Heart left ventricle (tissue), 16 donors: ENCODE measurements at regions not wholly inside any gene's neighbourhood (a gene's known extent, or its start where the extent isn't known, plus 50 kb on each side); places are given as distances from the start of the nearest gene placed in this dataset.

ENCODE experiments used
- ATAC-seq, 4 donors: fragments of 200-7000 bp; cut with Tn5 transposase; one replicate each; pipeline ENCODE4 v1.9.1; 2020 to 2022; ENCODE audit warnings: moderate library complexity in 4 of 4, mild to moderate bottlenecking in 3 of 4, moderate number of reproducible peaks in 1 of 4
- DNase-seq, 5 donors: peaks; one replicate each; pipeline ENCODE4 v3.0.0-alpha.2; 2020
- H3K27ac ChIP-seq, 12 donors: fragments of 200-600 bp; sonication (generic) in 4 of 12; one replicate each; pipeline versions ENCODE4 v1.5.0 to v1.8.0; 2016 to 2022; ENCODE audit warnings: mild to moderate bottlenecking in 2 of 12
- H3K27me3 ChIP-seq, 9 donors: fragments of 200-600 bp; sonication (generic) in 2 of 9; one replicate each; pipeline versions ENCODE4 v1.5.1 to v1.8.0; 2016 to 2022; ENCODE audit warnings: mild to moderate bottlenecking in 3 of 9
- H3K36me3 ChIP-seq, 9 donors: fragments of 200-600 bp; sonication (generic) in 2 of 9; one replicate each; pipeline versions ENCODE4 v1.5.0 to v1.8.0; 2018 to 2022; ENCODE audit warnings: mild to moderate bottlenecking in 2 of 9
- H3K4me1 ChIP-seq, 12 donors: fragments of 200-600 bp; sonication (generic) in 4 of 12; one replicate each; pipeline versions ENCODE4 v1.5.0 to v1.8.0; 2016 to 2022; ENCODE audit warnings: mild to moderate bottlenecking in 3 of 12
- H3K4me3 ChIP-seq, 12 donors: fragments of 200-600 bp; sonication (generic) in 4 of 12; one replicate each; pipeline versions ENCODE4 v1.5.0 to v1.8.0; 2017 to 2022; ENCODE audit warnings: mild to moderate bottlenecking in 9 of 12, moderate library complexity in 4 of 12
- H3K9me3 ChIP-seq, 12 donors: fragments of 200-600 bp; sonication (generic) in 4 of 12; one replicate each; pipeline versions ENCODE4 v1.5.0 to v1.8.0; 2016 to 2022; ENCODE audit warnings: mild to moderate bottlenecking in 1 of 12
- POLR2A ChIP-seq, 2 donors: fragments of 450-650 bp; IDR thresholded peaks; one replicate each; pipeline ENCODE4 v1.6.1; 2017; ENCODE audit warnings: antibody characterized with exemption in 2 of 2, mild to moderate bottlenecking in 2 of 2, moderate library complexity in 2 of 2
- WGBS, 4 donors: extraction: QIAGEN DNeasy Blood & Tissue Kit in 2 of 4; methylation state at CpG; one replicate each; pipeline versions ENCODE4 v1.1.5 to v1.1.7; 2013 to 2018; 5-methylcytosine and 5-hydroxymethylcytosine counted together
- intact Hi-C, 10 donors: fragments of 100-400 bp; cut with DNase I; formaldehyde crosslinking; loops; one replicate each; pipeline versions ENCODE4 v1.11.1 to v1.14.2; 2022
- TF ChIP-seq, protein P1 (sequence below), 12 donors: fragments of 200-600 bp; sonication (generic) in 4 of 12; IDR thresholded peaks; one replicate each; pipeline versions ENCODE4 v1.5.0 to v1.8.0; 2018 to 2022; ENCODE audit warnings: antibody characterized with exemption in 12 of 12, mild to moderate bottlenecking in 5 of 12
- donor health status: ischemic (EF 13 %, LVEDD 7.1; RV severe dilation, severe dysfunction).
- donor health status: healthy with polysubstance abuse.
- donor health status: DM: no; HTN: yes; CAD: no.
- donor health status: DM: no; HTN: no; CAD: no.
- donor health status: ischemic (EF 25% LVEDD 6.9; RV normal size, moderate dysfunction).
- donor health status: ischemic (EF 25% LVEDD 5.7; RV mildly dilated, moderate dysfunction).
- donor health status: healthy.
- donor health status: DM: yes; HTN: yes; CAD: no.
- donor health status: ischemic (EF 35%, LVEDD 5.7; RV mildly dilated, moderate dysfunction).
- donor health status: nonischemic (EF 11% LVEDD 7.7; RV severe dilation, severe dysfunction).
- donor health status: DM: yes; HTN: yes; CAD: no.
- donor health status: PGD.
- donor health status: ischemic (EF 29% LVEDD 5.4; RV normal size, mild dysfunction).
- donor health status: nonischemic (EF 23%, LVEDD 6.1; RV moderate dilation, normal function).

DNA sequence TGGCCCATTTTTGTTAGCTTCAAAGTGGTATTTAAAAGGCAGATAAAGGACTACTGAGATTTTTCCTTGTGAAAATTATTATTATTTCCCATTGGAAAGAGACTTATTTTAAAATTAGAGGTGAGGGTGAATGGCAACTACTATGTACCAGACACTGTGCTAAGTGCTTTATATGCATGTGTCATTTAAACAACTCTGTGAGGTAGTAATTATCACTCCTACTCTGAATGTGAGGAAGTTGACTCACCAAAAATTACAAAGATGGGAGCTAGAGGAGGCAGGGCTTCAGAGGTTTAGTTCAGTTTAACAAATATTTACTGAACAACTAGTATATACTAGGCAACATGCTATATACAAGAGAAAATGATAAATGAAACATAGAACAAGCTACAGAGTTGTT, 78.2 kb downstream of the MSL3 start:
- TF ChIP-seq, protein P1, sequence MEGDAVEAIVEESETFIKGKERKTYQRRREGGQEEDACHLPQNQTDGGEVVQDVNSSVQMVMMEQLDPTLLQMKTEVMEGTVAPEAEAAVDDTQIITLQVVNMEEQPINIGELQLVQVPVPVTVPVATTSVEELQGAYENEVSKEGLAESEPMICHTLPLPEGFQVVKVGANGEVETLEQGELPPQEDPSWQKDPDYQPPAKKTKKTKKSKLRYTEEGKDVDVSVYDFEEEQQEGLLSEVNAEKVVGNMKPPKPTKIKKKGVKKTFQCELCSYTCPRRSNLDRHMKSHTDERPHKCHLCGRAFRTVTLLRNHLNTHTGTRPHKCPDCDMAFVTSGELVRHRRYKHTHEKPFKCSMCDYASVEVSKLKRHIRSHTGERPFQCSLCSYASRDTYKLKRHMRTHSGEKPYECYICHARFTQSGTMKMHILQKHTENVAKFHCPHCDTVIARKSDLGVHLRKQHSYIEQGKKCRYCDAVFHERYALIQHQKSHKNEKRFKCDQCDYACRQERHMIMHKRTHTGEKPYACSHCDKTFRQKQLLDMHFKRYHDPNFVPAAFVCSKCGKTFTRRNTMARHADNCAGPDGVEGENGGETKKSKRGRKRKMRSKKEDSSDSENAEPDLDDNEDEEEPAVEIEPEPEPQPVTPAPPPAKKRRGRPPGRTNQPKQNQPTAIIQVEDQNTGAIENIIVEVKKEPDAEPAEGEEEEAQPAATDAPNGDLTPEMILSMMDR (IDR thresholded peaks at IDR 0.05) = no peak
- no peak for TF ChIP-seq POLR2A (IDR thresholded peaks at IDR 0.05)
- no peak for ATAC-seq
- intact Hi-C loops = no loop called here

DNA sequence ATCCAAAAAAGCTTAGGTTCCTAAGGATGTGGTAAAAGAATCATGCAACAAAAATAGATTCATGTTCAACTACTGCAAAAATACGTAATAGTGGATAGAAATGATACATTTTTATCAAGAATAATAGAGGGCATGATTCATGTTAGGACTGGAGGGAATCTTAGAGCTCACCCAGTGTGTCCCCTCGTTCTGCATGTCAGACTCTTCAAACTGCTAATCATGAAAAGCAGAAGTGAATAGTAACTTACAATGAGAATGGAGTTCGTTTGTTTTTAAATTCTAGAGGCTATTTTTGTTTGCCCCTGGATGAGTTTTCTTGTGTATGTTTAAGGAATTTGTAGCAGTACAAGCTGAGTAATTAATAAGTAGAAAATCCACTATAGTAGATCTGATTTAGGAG, 79.4 kb downstream of the MSL3 start:
- Histone ChIP-seq H3K9me3 (peaks cover 0 to 10% (median 0%) of the 10 kb centered on the region in 12 donors), H3K36me3 (no peaks in the 10 kb centered on the region), H3K27me3 (peaks cover 0 to 5% (median 0%) of the 10 kb centered on the region in 9 donors), H3K27ac (no peak overlapping the region), H3K4me1 (no peaks in the 10 kb centered on the region), H3K4me3 (no peak overlapping the region)
- ATAC-seq = no peak
- no peak for DNase-seq
- intact Hi-C loops = no loop called here
- 33 to 48% (median 40%) methylated on average over 3 of the region's 3 CpGs for WGBS, 4 donors
- TF ChIP-seq POLR2A (IDR thresholded peaks at IDR 0.05) = no peak
- TF ChIP-seq, protein P1 (IDR thresholded peaks at IDR 0.05) = no peak

More for the DNA sequence above, 78.2 kb downstream of the MSL3 start:
- Histone ChIP-seq H3K9me3 (peaks cover 0 to 10% (median 0%) of the 10 kb centered on the region in 12 donors), H3K4me3 (no peak overlapping the region), H3K27me3 (peaks cover 0 to 5% (median 0%) of the 10 kb centered on the region in 9 donors), H3K4me1 (no peaks in the 10 kb centered on the region), H3K27ac (no peak overlapping the region), H3K36me3 (no peaks in the 10 kb centered on the region)
- no peak for DNase-seq

DNA sequence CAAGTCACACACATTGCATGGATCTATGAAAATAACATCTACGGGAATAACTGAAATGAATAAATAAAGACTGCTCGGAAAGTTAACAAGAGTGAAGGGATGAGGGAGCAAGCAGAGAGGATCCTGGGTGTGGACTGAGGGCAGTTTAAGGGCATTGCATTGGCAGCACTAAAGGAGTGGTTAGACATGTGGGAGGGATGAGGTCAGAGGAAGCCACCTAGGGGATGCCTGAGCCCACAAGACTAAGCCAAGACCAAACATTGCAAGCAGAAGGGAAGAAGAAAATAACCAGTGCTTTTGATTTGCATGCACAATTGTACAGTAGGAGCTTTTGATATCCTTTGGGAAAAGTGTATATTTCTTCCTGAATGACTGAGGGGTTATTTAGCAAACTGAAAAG, 106.1 kb downstream of the MSL3 start:
- no peaks in the 10 kb centered on the region for H3K27me3 ChIP-seq
- H3K27ac ChIP-seq = no peak overlapping the region
- 91 to 94% (median 92%) methylated on average over 2 of the region's 2 CpGs for WGBS, 4 donors
- no peaks in the 10 kb centered on the region for H3K4me1 ChIP-seq
- H3K36me3 ChIP-seq = no peaks in the 10 kb centered on the region
- TF ChIP-seq POLR2A (IDR thresholded peaks at IDR 0.05) = no peak
- intact Hi-C loops = no loop called here
- ATAC-seq (no peak), DNase-seq (no peak)
- no peak overlapping the region for H3K4me3 ChIP-seq
- no peaks in the 10 kb centered on the region for H3K9me3 ChIP-seq

DNA sequence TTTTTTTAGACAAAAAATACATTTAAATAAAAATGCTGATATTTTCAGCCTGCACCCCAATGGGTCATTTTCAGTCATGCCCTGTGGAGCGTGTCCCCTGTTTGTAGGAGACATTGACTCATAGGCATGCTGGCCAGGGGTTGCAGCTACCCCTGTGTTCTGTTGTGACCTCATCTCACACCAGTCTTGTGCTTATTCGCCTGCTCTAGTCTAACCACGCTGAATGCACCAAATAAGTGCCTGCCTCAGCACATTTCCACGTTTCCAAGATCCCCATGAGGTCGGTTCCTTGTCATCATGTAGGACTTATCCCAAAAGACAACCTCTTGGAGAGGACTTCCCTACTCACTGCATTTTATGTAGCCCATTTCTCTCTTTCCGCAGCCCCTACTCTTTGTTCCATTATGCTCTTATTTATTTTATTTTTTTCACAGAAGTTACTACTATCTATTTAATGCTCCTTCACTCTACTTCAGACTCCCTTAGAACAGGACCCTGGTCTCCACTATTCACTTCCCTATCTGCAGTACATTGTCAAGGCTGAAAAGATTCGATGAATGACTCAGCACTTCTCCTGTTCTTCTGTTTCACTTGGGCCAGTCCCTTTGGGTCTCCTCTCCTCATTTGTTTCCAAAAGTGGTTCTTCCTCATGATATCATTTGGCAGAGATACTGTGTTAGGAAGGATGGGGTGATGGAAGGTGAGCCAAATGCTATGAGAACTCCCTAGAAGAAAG, 109.7 kb downstream of the MSL3 start:
- DNase-seq (no peak), ATAC-seq (no peak)
- intact Hi-C loops = no loop called here
- WGBS, 4 donors = 57 to 75% (median 68%) methylated on average over 7 of the region's 7 CpGs
- no peaks in the 10 kb centered on the region for H3K4me1 ChIP-seq
- no peak overlapping the region for H3K4me3 ChIP-seq
- H3K36me3 ChIP-seq = no peaks in the 10 kb centered on the region
- TF ChIP-seq, protein P1 (IDR thresholded peaks at IDR 0.05) = no peak
- H3K27me3 ChIP-seq = no peaks in the 10 kb centered on the region
- no peaks in the 10 kb centered on the region for H3K9me3 ChIP-seq
- no peak overlapping the region for H3K27ac ChIP-seq

DNA sequence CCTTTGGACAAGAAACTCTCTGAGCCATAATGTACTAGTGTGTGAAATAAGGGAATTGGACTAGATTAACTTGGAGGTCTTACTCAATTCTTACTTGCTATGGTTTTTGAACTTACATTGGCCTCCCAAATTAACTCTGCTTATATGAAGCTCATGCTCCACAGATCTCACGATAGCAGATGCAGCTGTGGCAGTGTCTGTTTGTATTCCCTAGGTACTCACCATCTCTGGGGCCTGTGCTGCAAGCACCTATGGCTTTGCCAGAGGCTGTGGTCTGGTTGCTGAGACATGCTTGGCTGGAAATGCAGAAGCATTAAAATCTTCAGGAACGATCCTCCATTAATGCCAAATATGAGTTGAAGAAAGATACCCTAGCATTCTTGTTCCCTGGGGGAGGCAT, 112.8 kb downstream of the MSL3 start:
- no peaks in the 10 kb centered on the region for H3K36me3 ChIP-seq
- ATAC-seq (no peak), DNase-seq (no peak)
- intact Hi-C loops = no loop called here
- no peak overlapping the region for H3K27ac ChIP-seq
- 71 to 84% (median 80%) methylated on average over 2 of the region's 2 CpGs for WGBS, 4 donors
- H3K9me3 ChIP-seq = no peaks in the 10 kb centered on the region
- no peaks in the 10 kb centered on the region for H3K27me3 ChIP-seq
- no peak overlapping the region for H3K4me3 ChIP-seq
- no peaks in the 10 kb centered on the region for H3K4me1 ChIP-seq
- TF ChIP-seq, protein P1 (IDR thresholded peaks at IDR 0.05) = no peak
